ENCODE measurements at regions not wholly inside any gene's neighbourhood (a gene's known extent, or its start where the extent isn't known, plus 50 kb on each side); places are given as distances from the start of the nearest gene placed in this dataset.

DNA sequence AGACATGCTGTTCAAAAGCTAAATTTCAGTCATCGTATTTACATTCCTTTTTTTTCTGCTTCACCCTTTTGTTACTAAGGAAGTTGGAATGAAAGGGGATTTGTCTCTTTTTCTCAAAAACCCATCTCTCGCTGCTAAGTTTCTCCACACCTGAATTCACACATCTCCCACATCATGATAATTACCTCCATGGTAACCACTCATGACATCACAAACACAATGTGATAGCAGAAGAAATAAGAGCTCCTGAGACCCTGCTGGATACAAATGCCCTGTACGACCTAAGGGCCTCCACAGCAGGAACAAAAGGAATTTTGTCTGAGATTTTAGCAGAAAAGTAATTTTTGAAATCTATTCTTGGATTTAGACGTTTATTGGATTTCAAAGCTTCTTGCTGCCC is 82.6 kb upstream of the GNAO1 start:
- Mint-ChIP-seq H3K27ac (no peak overlapping the region), H3K4me3 (no peak overlapping the region), H3K9me3 (no peaks in the 10 kb centered on the region), H3K27me3 (peaks cover 5% of the 10 kb centered on the region), H3K4me1 (no peaks in the 10 kb centered on the region), H3K36me3 (ENCODE audit: low read depth) (no peaks in the 10 kb centered on the region)
- DNase-seq (no peak), ATAC-seq (no peak)

DNA sequence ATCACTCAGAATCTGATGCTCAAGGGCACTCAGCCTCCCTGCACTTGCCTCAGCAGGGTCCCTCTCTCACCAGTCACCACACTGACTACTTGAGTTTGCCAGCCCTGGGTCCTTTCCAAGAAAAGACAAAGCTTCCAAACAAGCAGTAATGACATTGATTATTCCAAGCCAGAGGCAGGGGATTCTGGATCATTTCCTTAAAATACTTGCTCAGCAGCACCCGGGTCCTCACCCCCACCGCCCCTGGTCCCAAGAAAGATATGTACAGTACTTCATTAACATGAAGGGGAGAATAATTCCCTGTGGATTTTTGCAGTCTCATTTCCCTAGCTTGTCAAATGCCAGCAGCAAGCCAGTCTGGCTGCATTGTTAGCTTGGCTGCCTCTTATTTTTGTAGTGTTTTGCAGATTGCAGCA is 83.2 kb upstream of the GNAO1 start:
- Mint-ChIP-seq H3K27ac (no peak overlapping the region), H3K27me3 (peaks cover 5% of the 10 kb centered on the region), H3K9me3 (no peaks in the 10 kb centered on the region), H3K36me3 (ENCODE audit: low read depth) (no peaks in the 10 kb centered on the region), H3K4me3 (no peak overlapping the region), H3K4me1 (no peaks in the 10 kb centered on the region)
- DNase-seq (no peak), ATAC-seq (no peak)

DNA sequence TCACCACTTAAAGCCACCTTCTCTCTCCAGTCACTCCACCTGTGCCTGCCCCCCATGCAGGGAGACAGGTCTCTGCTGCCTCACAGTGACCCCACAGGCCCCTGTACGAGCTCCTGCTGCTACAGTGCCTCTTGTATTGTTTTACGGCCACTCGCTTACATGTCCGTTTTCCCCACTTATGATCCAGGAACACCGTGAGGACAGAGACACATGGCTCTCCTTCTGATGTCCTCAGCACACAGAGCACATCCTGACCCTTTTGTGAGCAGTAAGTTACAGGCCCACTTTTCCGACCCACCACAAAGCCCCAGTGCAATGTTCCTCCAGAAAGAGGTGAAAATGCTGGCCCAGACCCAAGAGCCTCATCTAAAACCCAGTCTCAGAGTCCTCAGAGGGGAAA is 84.8 kb upstream of the GNAO1 start:
- DNase-seq (no peak), ATAC-seq (no peak)
- Mint-ChIP-seq H3K9me3 (no peaks in the 10 kb centered on the region), H3K36me3 (ENCODE audit: low read depth) (no peaks in the 10 kb centered on the region), H3K4me3 (no peak overlapping the region), H3K27ac (no peak overlapping the region), H3K4me1 (no peaks in the 10 kb centered on the region), H3K27me3 (peaks cover 5% of the 10 kb centered on the region)

DNA sequence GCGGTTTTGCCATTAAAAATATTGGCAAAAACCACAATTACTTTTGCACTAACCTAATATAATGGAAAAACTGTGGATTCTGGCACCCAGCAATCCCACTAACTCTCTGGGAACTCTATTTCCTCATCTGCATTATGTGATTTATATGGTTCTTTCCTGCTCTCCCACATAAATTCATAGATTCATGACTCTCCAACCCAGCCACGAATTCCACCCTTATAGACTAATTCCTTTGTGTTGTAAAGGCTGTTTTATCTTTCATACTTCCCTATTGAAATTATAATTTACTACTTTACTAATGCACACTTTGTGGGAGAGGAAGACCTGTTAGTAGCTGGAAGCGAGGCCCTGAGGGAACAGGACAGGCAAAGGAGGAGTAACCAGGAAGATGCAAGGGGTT is 88.4 kb upstream of the GNAO1 start:
- no peak for DNase-seq
- Mint-ChIP-seq H3K4me3 (no peak overlapping the region), H3K27ac (no peak overlapping the region), H3K36me3 (ENCODE audit: low read depth) (no peaks in the 10 kb centered on the region), H3K9me3 (no peaks in the 10 kb centered on the region), H3K4me1 (no peaks in the 10 kb centered on the region), H3K27me3 (peaks cover 5% of the 10 kb centered on the region)
- no peak for ATAC-seq

DNA sequence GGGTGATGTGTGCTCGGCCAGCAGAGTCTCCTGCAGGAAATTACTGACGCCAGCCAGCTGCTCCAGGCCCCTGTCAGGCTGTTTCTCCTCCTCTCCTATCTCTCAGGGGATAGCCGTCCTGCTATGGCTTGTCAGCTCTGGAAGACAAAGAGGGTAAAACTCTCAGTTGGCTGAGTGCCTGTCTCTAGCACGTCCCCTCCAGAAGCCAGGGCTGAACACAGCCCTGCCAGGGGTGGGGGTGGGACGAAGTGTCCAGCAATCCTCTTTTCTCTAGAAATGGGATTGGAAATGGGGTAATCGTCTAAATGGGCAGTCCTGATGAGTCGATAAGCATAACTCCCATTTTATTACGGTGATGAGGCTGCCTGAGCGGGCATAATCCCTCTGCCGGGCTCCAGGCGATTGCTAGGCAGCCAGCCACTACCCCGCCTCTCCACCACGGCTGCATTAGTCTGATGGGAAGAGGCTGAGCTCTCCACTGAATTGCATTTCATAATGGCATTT is 89.1 kb upstream of the GNAO1 start:
- DNase-seq: no peak
- H3K4me3 Mint-ChIP-seq: no peak overlapping the region
- no peaks in the 10 kb centered on the region for H3K36me3 Mint-ChIP-seq (ENCODE audit: low read depth)
- no peak overlapping the region for H3K27ac Mint-ChIP-seq
- ATAC-seq: no peak
- H3K27me3 Mint-ChIP-seq: peaks cover 5% of the 10 kb centered on the region
- H3K9me3 Mint-ChIP-seq: no peaks in the 10 kb centered on the region
- H3K4me1 Mint-ChIP-seq: no peaks in the 10 kb centered on the region

DNA sequence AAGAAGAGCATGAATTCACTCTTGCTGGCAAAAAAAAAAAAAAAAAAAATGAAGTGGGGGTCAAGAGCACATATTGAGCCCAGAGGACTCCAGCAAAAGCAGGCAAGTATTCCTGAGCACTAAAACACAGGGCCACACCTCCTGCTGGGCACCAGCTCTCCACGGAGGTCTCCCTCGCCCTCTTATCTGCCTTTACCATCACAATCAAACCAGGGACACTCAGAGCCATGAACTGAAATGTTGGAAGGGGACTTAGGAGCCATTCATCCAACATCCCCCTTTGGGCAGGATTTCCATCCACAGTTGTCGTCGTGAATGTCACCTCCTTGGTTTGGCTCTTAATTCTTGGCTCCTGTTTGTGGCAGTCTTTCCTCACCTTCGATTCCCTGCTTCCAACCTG is 89.8 kb upstream of the GNAO1 start:
- Mint-ChIP-seq H3K4me3 (no peak overlapping the region), H3K9me3 (no peaks in the 10 kb centered on the region), H3K4me1 (no peaks in the 10 kb centered on the region), H3K27ac (no peak overlapping the region), H3K36me3 (ENCODE audit: low read depth) (no peaks in the 10 kb centered on the region), H3K27me3 (peaks cover 5% of the 10 kb centered on the region)
- DNase-seq (no peak), ATAC-seq (no peak)

DNA sequence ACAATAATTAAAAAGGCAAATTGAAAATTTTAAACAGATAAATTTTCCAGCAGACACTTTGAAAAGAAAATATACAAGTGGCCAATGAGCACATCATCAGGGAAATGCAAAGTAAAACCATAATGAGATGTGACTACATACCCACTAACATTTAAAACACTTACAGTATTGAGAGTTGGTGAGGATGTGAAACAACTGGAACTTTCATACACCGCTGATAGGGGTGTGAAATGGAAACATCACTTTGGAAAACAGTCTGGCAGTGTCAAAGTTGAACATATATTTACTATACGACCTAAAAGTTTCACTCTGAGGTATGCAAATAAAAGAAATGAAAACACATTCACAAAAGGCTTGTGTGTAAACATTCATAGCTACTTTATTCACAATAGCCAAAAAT is 94.0 kb upstream of the GNAO1 start:
- no peaks in the 10 kb centered on the region for H3K9me3 Mint-ChIP-seq
- peaks cover 2% of the 10 kb centered on the region for H3K4me1 Mint-ChIP-seq
- no peak overlapping the region for H3K27ac Mint-ChIP-seq
- H3K4me3 Mint-ChIP-seq: no peak overlapping the region
- H3K27me3 Mint-ChIP-seq: no peaks in the 10 kb centered on the region
- no peak for DNase-seq
- ATAC-seq: no peak
- no peaks in the 10 kb centered on the region for H3K36me3 Mint-ChIP-seq (ENCODE audit: low read depth)

DNA sequence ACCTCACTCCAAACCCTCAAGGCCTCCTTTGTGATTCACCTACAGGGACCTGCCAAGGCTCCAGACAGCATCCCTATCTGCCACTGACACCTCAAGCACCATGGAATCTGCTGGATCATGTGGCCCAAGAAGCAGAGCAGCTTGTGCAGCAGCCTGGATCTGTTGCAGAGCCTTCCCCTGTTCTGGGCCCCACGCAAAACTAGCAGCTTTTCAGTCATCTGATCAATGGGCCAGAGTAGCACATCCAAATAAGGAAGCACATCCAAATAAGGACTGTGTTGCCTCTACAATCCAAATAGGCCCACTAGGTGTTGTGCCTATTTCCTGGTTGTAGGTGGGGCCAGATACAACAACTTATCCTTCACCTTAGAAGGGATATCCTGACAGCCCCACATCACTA is 97.1 kb upstream of the GNAO1 start:
- no peak for ATAC-seq
- Mint-ChIP-seq H3K9me3 (no peaks in the 10 kb centered on the region), H3K27me3 (no peaks in the 10 kb centered on the region), H3K4me1 (peaks cover 2% of the 10 kb centered on the region), H3K27ac (no peak overlapping the region), H3K36me3 (ENCODE audit: low read depth) (no peaks in the 10 kb centered on the region), H3K4me3 (no peak overlapping the region)
- no peak for DNase-seq

DNA sequence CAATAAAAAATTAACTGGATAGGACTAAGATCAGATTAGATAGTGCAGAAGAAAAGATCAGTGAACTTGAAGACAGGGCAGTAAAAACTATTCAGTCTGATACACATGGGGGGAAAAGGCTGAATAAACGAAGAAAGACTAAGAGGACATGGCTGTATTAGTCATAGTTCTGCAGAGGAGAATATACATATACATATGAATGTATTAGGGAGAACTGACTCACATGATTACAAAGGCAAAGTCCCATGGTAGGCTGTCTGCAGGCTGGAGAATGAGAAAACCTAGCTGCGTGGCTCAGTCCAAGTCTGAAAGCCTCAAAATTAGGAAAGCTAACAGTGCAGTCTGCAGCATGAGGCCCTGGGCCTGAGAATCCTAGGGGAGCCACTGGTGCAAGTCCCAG is 98.2 kb upstream of the GNAO1 start:
- Mint-ChIP-seq H3K4me1 (peaks cover 2% of the 10 kb centered on the region), H3K27me3 (no peaks in the 10 kb centered on the region), H3K27ac (no peak overlapping the region), H3K4me3 (no peak overlapping the region), H3K36me3 (ENCODE audit: low read depth) (no peaks in the 10 kb centered on the region), H3K9me3 (no peaks in the 10 kb centered on the region)
- peak; percentile 77 for ATAC-seq
- no peak for DNase-seq

DNA sequence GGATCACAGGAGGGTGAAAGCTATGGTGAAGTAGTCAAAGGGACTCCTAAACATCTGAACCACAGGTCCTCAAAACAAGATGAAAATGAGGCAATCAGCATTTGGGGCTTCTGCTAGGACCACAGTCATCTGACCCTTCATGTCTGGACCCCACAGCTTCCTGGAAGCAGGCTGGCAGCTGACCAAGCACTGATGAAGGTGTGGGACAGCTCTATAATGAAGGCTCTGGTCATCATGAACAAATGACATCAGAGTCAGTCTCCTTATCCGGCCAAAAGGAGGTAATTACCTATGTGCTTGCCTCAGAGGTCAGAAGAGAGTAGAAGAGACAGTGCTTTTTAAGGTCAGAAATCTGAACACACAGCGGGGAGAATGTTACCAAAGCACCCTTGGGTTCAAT is 101.2 kb upstream of the GNAO1 start:
- Mint-ChIP-seq H3K9me3 (no peaks in the 10 kb centered on the region), H3K4me3 (no peak overlapping the region), H3K27me3 (peaks cover 10% of the 10 kb centered on the region), H3K4me1 (peaks cover 2% of the 10 kb centered on the region), H3K27ac (no peak overlapping the region), H3K36me3 (ENCODE audit: low read depth) (no peaks in the 10 kb centered on the region)
- ATAC-seq (no peak), DNase-seq (no peak)

DNA sequence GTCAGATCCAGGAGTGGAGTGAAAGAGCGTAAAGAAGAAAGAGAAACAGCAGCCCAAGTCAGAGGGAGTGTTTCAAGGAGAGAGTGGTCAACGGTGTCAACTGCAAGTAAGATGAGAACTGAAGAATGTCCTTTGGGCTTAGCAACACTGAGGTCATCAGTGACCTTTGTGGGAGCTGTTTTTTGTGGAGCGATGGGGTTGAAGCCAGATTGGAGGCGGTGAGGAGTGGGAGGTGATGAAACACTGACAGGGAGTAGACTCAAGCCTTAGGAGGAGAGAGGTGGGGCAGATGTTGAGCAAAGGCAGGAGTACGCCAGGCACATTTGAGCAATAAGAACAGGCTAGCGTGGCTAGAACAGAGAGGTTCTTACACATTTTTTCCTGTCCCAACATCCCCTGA is 103.7 kb upstream of the GNAO1 start:
- no peaks in the 10 kb centered on the region for H3K4me1 Mint-ChIP-seq
- ATAC-seq (no peak), DNase-seq (no peak)
- H3K27ac Mint-ChIP-seq: no peak overlapping the region
- H3K36me3 Mint-ChIP-seq (ENCODE audit: low read depth): no peaks in the 10 kb centered on the region
- H3K4me3 Mint-ChIP-seq: no peak overlapping the region
- H3K27me3 Mint-ChIP-seq: peaks cover 13% of the 10 kb centered on the region
- H3K9me3 Mint-ChIP-seq: no peaks in the 10 kb centered on the region

DNA sequence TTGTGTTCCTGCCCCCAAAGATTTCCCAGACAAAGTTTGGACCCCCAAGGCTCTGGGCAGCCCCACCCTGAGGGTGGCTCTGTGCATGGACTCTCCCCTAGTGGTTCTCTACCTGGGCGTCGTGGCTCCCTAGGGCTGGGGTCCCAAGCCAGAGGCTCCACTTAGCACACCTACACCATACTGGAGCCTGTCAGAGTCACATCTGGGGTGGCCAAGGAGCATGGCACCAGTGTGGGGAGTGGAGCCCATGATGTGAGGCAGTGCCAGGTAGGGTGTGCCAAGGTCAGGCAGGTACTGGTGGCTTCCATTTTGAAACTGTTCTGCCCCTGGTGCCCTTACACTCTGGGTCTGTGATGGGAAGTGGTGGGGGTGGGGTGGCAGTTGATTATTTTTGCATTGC is 109.9 kb upstream of the GNAO1 start:
- ATAC-seq (no peak), DNase-seq (no peak)
- Mint-ChIP-seq H3K27me3 (peaks cover 9% of the 10 kb centered on the region), H3K9me3 (peaks cover 6% of the 10 kb centered on the region), H3K4me1 (no peaks in the 10 kb centered on the region), H3K4me3 (no peak overlapping the region), H3K27ac (no peak overlapping the region), H3K36me3 (ENCODE audit: low read depth) (no peaks in the 10 kb centered on the region)

DNA sequence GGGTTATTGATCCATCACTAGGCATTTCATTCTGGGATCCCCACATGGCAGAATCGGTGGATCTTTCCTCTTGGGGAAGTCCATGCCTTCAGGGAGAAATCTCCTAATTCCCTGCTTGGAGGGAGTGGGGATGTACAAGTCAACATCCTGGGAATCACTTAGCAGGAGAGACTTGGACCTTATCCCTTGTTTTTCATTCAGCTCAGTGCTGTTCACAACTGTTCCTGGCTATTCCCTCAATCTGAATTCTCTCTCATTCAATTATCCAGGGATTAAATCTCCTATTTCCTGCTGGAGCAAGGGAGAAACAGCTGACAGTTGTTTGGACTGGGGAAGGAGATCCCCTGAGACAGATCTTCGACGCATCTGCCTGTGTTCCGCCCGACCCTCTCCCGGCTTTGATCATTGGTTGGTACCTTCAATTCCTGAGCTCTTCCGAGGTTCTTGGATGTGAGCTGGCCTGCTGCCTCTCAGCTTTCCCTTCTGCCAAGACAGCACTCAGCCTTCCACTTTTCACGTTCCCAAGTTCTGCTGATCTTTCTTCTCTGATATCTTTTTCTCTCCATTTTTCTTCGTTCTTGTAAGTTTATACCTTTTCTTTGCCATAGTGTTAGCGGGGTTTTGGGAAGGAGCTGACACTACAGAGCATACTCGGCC is 115.4 kb upstream of the GNAO1 start:
- Mint-ChIP-seq H3K4me1 (no peaks in the 10 kb centered on the region), H3K36me3 (ENCODE audit: low read depth) (no peaks in the 10 kb centered on the region), H3K27ac (no peak overlapping the region), H3K27me3 (peaks cover 20% of the 10 kb centered on the region), H3K4me3 (no peak overlapping the region), H3K9me3 (no peaks in the 10 kb centered on the region)
- ATAC-seq (no peak), DNase-seq (no peak)

DNA sequence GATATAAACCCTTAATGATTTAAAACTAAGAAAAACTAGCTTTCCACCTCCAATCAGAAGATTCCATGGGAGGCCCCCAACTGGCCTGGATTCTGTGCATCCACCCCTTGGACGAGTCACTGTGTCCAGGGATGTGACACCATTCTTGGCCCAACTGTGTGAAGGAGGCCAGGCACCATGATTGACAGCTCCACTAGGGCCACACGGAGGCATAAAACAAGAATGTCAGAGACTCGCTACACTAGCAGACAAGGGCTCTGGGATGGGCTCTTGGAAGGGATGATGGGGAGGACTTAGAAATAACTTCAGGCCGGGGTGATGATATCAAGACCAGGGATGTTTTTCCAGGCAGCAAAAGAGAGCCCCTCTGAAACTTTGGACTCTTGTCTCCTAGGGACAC is 117.8 kb upstream of the GNAO1 start:
- peaks cover 20% of the 10 kb centered on the region for H3K27me3 Mint-ChIP-seq
- no peaks in the 10 kb centered on the region for H3K36me3 Mint-ChIP-seq (ENCODE audit: low read depth)
- H3K4me1 Mint-ChIP-seq: no peaks in the 10 kb centered on the region
- no peak overlapping the region for H3K4me3 Mint-ChIP-seq
- no peak for DNase-seq
- no peak for ATAC-seq
- no peak overlapping the region for H3K27ac Mint-ChIP-seq
- H3K9me3 Mint-ChIP-seq: no peaks in the 10 kb centered on the region

DNA sequence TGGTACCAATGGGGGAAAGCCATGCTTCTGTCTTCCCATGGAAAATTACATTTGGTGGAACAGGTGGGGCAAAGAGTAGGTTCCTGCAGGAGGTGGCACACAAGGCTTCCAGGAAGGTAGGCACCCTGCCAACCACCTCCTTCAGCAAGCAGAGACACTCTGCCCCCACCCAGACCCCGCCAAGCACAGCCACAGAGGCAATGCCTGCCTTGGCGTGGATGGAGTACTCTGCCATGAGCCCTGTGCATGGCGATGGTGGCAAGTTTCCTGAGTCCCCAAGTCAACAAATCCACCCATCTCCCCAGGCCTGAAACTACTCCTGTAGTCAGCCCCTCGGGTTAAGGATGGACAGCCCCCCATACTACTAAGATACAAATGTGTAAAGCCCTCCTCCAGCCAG is 119.2 kb upstream of the GNAO1 start:
- H3K27ac Mint-ChIP-seq: no peak overlapping the region
- H3K27me3 Mint-ChIP-seq: peaks cover 20% of the 10 kb centered on the region
- DNase-seq (no peak), ATAC-seq (no peak)
- H3K36me3 Mint-ChIP-seq (ENCODE audit: low read depth): no peaks in the 10 kb centered on the region
- no peaks in the 10 kb centered on the region for H3K9me3 Mint-ChIP-seq
- no peak overlapping the region for H3K4me3 Mint-ChIP-seq
- H3K4me1 Mint-ChIP-seq: no peaks in the 10 kb centered on the region

DNA sequence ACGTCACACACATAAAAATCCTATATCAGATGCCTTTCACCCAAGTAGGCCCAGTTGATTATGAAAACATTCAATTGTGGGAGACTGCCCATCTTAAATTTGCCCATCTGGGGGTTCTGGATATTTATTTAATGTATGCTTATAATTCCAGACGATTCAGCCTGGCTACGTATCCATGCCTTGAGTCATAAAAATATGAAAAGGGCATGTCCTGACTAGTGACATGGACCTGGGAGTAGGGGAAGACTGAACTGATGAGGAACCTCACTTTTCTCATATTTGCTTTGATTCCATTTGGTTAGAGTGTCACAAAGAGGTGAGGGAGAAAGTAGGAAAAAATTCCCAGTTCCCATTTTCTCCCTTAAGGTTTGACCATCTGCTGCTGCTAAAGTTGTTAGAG is 122.5 kb upstream of the GNAO1 start:
- H3K4me1 Mint-ChIP-seq: no peaks in the 10 kb centered on the region
- H3K4me3 Mint-ChIP-seq: no peak overlapping the region
- no peaks in the 10 kb centered on the region for H3K9me3 Mint-ChIP-seq
- H3K27me3 Mint-ChIP-seq: peaks cover 15% of the 10 kb centered on the region
- no peaks in the 10 kb centered on the region for H3K36me3 Mint-ChIP-seq (ENCODE audit: low read depth)
- DNase-seq (no peak), ATAC-seq (no peak)
- no peak overlapping the region for H3K27ac Mint-ChIP-seq
